GM19455 (cell line): ENCODE measurements at regions not wholly inside any gene's neighbourhood (a gene's known extent, or its start where the extent isn't known, plus 50 kb on each side); places are given as distances from the start of the nearest gene placed in this dataset.
"Not testable (repeated sequence)": the region's sequence is repeated elsewhere in the genome, so short reads cannot be mapped to it uniquely, and the experiment has no call there.

Experiments used
- ATAC-seq: cut with Tn5 transposase; IDR thresholded peaks from one replicate; pipeline ENCODE4 v1.9.1; 2021; ENCODE audit not compliant: unreplicated experiment

DNA sequence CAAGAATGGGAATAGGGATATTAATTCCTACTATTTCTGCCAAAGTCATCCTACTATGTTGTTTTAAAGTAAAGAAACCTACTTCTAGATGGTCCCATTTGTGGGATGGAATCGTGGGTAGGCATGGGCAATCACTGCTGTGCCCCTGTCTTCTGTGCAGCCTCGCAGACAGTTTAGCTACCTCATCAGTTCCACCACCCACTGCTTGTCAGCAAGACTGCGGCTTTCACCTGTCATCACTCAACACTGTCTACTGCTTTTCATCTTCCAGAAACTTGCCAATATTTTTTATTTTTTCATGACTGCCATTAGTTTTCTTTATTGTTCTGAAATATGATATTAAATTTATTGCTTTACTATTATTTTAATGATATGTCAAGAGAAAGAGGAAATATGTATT is 368.1 kb upstream of the KYNU start:
- ATAC-seq: no peak

- ATAC-seq: no peak
Measured at GRCh38 chr2:142504754-142505153, 372.7 kb upstream of the KYNU start.

DNA sequence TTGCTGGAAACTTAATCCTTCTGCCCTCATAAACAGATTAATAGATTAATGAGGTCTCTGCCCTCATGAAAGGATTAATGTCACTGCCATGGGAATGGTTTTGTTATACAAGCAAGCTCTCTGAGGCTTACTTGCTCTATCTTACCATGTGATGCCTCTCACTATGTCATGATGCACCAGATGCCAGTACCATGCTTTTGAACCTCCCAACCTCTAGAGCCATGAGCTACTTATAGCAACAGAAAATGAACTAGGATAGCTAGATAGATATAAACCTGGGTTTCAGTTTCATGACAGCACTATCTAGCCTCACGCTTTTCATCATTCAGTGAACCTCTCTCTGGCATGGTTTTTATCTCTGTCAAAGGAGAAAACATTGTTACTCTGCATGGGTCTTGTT is 371.6 kb upstream of the LRP1B start:
- no peak for ATAC-seq

GRCh38 chr2:142495141-142495540 is 364.3 kb upstream of the LRP1B start:
- ATAC-seq: no peak

GRCh38 chr2:142489631-142490030 is 358.8 kb upstream of the LRP1B start:
- not testable (repeated sequence) for ATAC-seq

DNA sequence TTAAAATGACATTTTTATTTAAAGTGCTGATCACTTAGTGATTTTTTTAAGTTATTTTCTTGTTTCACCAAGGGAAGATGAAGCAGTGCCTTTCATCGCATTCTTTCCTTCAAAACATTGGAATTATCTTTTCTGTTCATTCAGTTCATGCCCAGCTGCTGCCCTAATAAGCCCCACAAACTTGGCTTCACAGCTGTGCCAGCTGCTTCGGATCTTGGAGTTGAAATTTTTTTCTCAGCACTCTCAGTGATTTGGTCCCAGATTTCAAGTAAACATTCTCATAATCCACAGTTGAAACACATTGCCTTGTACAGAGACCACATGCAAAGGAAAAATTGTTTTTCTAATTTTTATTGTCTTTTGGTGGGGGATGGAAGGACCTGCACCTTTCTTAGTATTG is 353.3 kb upstream of the LRP1B start:
- ATAC-seq: no peak

DNA sequence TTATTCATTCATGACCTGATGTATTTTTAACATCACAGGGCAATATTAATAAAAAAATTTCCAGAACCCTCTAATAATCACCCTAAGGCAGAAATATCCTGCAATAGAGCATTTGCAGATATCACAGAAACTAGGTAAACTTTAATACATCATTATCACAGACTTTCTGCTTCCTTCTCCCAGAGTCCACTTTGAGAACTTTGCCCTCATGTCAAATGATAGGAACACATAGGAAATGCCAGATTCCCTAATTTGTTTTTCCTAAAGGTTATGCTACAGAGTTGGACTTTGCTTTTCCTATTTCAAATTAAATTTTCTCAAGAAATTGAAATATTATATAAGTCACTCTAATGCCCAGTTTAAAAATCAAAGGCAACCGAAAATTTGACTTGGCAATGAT is 352.8 kb upstream of the LRP1B start:
- ATAC-seq: no peak

GRCh38 chr2:142478206-142478605 is 347.4 kb upstream of the LRP1B start:
- no peak for ATAC-seq

DNA sequence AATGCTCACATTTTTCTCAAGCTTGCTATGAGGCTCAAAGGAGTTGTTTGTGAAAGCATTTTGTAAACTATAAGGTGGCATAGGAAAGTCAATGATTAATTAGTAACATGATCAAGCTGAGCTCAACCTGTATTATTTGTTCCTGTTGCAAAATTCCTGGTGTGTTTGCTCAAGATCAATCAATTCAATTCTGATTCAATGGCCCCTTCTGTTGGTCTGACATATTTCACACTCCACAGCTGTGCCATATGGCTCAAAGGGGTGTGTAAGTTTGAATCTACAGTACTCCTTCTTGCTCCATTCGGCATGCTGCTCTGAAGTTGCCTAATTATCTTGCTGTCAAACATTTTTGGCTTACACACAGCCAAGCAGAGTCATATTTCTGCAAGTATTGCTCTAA is 341.6 kb upstream of the LRP1B start:
- no peak for ATAC-seq

GRCh38 chr2:142467321-142467720 is 336.5 kb upstream of the LRP1B start:
- no peak for ATAC-seq

DNA sequence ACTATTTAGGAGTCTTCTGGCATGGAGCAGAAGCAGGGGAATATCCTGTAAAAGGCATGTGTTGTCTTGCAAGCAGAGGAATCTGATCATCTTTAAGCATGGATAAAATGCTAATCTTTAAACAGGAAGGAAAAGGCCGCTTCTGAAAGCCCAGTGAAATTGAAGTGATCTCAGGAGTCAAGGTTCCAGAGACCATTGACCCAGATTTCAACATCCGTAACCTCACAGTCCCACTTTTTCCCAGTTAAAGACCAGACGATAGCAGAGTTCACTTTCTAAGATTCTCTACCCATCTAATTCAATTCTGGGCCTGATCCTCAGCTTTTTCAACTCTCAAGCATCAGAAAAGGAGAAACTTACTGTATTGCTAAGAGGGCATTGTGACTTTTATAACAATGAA is 332.2 kb upstream of the LRP1B start:
- no peak for ATAC-seq

DNA sequence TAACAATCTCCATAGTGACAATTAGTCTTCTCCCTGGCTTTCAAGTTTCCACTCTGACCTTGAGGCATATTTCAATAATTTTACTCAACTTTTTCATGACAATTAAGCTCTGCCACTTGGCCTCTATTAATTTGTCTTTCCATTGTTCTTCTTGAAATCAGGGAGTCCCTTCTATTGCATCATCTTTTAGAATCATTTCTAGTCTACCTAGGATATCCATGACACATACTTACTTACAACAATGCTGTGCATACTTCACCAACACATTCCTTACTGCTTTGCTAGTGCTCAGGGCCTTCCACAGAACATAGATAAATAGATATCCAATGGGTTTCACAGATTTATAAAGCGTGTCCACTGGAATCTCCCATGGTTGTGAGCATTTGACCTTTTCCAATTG is 331.5 kb upstream of the LRP1B start:
- no peak for ATAC-seq

DNA sequence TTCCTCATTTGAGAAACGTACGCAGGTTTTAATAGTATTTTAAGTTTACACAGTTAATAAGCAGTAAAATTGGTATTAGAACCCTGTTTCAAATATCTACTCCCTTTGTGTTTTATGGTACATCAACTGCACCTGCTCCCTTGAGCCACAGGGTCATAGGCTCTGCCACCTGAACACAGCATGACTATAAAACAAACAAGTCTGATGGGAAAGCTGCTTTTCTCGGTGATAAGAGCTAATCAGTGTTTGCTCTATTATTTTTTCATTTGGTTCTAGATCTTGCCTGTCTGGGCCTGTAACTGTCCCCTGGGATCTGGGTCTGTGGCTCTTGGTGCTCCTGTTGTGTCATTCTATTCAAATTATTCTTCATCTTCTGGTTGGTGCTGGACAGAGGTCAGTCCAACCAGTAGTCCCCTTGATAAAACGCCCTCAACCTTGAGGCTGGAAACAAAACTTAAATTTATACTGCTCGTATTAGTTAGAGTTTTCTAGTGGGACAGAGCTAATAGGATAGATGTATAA is 314.8 kb upstream of the LRP1B start:
- no peak for ATAC-seq

GRCh38 chr2:142445023-142445422 is 314.2 kb upstream of the LRP1B start:
- no peak for ATAC-seq

- no peak for ATAC-seq
Measured at GRCh38 chr2:142435847-142436246, 305.0 kb upstream of the LRP1B start.

DNA sequence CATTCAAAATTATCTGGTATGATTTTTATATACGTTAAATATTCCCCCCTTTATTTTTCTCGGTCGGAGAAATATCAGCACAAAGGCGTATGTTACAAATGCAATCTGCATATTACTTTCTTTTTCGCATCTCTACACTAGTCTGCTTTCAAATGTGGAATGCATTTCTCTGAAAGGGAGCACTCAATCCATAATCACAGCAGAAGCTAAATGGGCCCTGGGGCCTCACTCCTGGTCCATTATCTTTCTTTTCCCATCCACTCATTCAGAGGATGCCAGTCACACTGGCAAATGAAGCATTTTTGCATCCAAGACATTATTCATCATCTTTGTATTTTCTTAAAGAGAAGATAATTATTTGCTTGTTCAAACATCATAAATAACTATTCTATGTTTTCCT is 295.2 kb upstream of the LRP1B start:
- ATAC-seq: no peak

GRCh38 chr2:142425551-142425950 is 294.7 kb upstream of the LRP1B start:
- no peak for ATAC-seq

DNA sequence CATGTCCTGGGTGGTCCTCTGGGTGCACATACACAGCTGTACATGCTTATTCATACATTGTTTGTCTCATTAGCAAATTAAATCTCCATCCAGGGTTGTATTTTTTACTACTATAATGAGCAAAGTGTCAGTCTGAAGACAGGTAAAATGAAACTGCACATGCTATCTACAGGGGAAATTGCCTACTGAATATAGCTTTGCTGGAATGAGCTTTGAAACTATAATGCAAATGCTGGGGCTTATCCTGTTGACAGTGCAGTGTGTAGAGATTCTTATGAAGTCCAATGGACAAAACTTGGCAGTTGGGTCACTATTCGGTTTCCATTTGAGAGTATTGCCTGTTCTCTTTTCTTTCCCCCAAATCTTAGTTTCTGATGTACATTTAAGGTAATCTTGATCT is 292.8 kb upstream of the LRP1B start:
- ATAC-seq: no peak

- no peak for ATAC-seq
Measured at GRCh38 chr2:142422769-142423168, 292.0 kb upstream of the LRP1B start.

DNA sequence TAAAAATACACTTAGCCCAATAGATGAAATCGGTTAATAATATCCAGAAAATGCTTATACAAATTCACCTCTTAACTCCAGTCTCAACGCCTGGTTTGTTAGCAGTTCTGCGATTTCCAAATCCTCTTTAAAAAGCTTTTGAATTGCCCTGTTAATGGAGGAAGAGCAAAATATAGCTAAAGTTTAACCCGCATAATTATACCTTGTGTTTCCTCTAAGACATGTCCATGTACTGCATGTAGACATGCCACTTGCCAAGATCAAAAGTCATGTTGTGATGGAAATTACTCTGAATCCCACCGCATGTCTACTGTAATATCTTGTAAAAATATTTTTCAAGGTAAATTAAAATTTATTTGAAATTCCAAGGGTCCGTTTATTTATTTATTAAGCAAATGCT is 291.2 kb upstream of the LRP1B start:
- ATAC-seq: no peak

DNA sequence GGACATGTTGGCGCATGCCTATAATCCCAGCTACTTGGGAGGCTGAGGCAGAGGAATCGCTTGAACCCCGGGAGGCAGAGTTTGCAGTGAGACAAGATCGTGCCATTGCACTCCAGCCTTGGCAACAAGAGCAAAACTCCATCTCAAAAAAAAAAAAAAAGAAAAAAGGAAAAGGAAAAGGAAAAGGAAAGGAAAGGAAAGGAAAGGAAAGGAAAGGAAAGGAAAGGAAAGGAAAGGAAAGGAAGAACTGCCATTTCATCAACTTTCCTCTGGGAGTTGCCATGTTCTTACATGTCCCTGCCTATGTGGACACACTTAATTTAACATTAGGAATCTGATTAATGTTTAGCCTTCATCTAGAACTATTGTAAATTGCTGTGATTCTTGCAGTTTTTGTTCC is 287.9 kb upstream of the LRP1B start:
- not testable (repeated sequence) for ATAC-seq

- no peak for ATAC-seq
Measured at GRCh38 chr2:142416996-142417395, 286.2 kb upstream of the LRP1B start.

- no peak for ATAC-seq
Measured at GRCh38 chr2:142415461-142415860, 284.6 kb upstream of the LRP1B start.

DNA sequence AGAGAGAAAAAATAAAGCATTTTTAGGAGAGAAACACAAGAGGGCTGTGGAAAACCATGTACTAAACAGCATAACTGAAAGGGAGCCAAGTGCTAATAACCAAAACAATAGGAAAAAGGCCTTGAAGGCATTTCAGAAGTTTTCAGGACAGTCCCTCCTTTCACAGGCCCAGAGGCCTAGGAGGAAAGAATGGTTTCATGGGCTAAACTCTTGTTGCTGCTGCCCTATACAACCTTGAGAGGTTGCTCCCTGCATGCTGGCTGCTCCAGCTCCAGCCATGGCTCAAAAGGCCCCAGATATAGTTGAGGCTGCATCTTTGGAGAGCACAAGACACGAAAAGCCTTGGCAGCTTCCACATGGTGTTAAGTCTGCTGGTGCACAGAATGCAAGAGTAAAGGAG is 267.4 kb upstream of the LRP1B start:
- ATAC-seq: no peak
